ENCODE measurements at regions not wholly inside any gene's neighbourhood (a gene's known extent, or its start where the extent isn't known, plus 50 kb on each side); places are given as distances from the start of the nearest gene placed in this dataset.

GRCh38 chr1:227432981-227433380 is 114.7 kb upstream of the CDC42BPA start:
- dilution Hi-C loops (cut with MboI; ENCODE audit: extremely low pct_ligation_motif_present, low sequenced_read_pairs) = loop anchor here (25.0 kb wide), 1 partner anchor 121 kb away; the partner anchor contains the start of gene CDC42BPA
- Histone ChIP-seq H3K27me3 (ENCODE audit: control insufficient read depth in 2 of 2, insufficient read depth in 2 of 2, low read length in 2 of 2) (no peaks in the 10 kb centered on the region), H3K27ac (ENCODE audit: insufficient read depth, low read depth, low read length) (no peak overlapping the region), H3K9ac (replicated peaks; ENCODE audit: extremely low read depth, insufficient read depth, low read length) (no peak overlapping the region), H3K4me3 (replicated peaks in 1 of 3; ENCODE audit: insufficient read depth in 1 of 3, low read depth in 1 of 3, low read length in 3 of 3) (no peak overlapping the region), H3K36me3 (ENCODE audit: control insufficient read depth in 2 of 2, extremely low read depth in 1 of 2, insufficient read depth in 2 of 2, low read length in 2 of 2) (no peaks in the 10 kb centered on the region), H4K20me1 (replicated peaks; ENCODE audit: control insufficient read depth, extremely low read depth, insufficient read depth, low read length) (no peaks in the 10 kb centered on the region), H3K79me2 (ENCODE audit: control insufficient read depth, insufficient read depth, low read length) (no peaks in the 10 kb centered on the region), H2AFZ (ENCODE audit: low read depth, low read length) (no peak overlapping the region), H3K9me3 (replicated peaks; ENCODE audit: control insufficient read depth, insufficient read depth, low read length) (no peaks in the 10 kb centered on the region), H3K4me2 (ENCODE audit: insufficient read depth, low read length) (no peak overlapping the region), H3K9me1 (replicated peaks; ENCODE audit: control insufficient read depth, extremely low read depth, insufficient read depth, low read length) (no peaks in the 10 kb centered on the region), H3K4me1 (ENCODE audit: control insufficient read depth, extremely low read depth, insufficient read depth, low read length) (peaks cover 46% of the 10 kb centered on the region)
- FAIRE-seq = no peak
- no peak for DNase-seq (ENCODE audit: low read depth, low spot score)
- intact Hi-C loops (cut with micrococcal nuclease) = no loop called here
- ChIA-PET CTCF (interaction anchor here (3.2 kb wide), 1 partner anchor 82 kb away, joined by 7 read pairs; no protein-coding TSS in a partner anchor), POLR2A (no interaction called here)
- TF ChIP-seq MYC (IDR thresholded peaks at IDR 0.05; ENCODE audit: low read depth, low read length) (no peak), POLR2A (IDR thresholded peaks at IDR 0.05; ENCODE audit: low read depth, low read length) (no peak), EZH2 (IDR thresholded peaks at IDR 0.05; ENCODE audit: borderline replicate concordance, low read depth, low read length, severe bottlenecking) (no peak), CTCF (IDR thresholded peaks at IDR 0.05; ENCODE audit: extremely low read depth in 1 of 2, insufficient read depth in 1 of 2, low read depth in 1 of 2, low read length in 2 of 2) (no peak), FOS (IDR thresholded peaks at IDR 0.05; ENCODE audit: borderline replicate concordance, insufficient read depth, low read length) (no peak), GATA2 (IDR thresholded peaks at IDR 0.05; ENCODE audit: insufficient read depth, insufficient read length, low read depth, low read length) (no peak), JUN (IDR thresholded peaks at IDR 0.05; ENCODE audit: borderline replicate concordance, insufficient read depth, insufficient read length, low read depth) (no peak), MAX (IDR thresholded peaks at IDR 0.05; ENCODE audit: insufficient read depth, insufficient read length) (no peak), POLR2AphosphoS5 (IDR thresholded peaks at IDR 0.05; ENCODE audit: insufficient read depth, low read depth, low read length) (no peak)
- no TSS peak for BruUV-seq (replicated peaks)

All from endothelial cell of umbilical vein (primary cell).